A549 (cell line): ENCODE measurements at regions not wholly inside any gene's neighbourhood (a gene's known extent, or its start where the extent isn't known, plus 50 kb on each side); places are given as distances from the start of the nearest gene placed in this dataset.

ENCODE experiments used
- BCL3 ChIP-seq: fragments of >200 bp; sonication (Bioruptor Twin); formaldehyde crosslinking; IDR thresholded peaks from 3 replicates; pipeline ENCODE4 v1.6.1; 2016
- CBX8 ChIP-seq: fragments of 200-600 bp; sonication (generic); IDR thresholded peaks from 2 replicates; pipeline ENCODE4 v1.6.1; 2016
- CHD4 ChIP-seq: fragments of 200-600 bp; sonication (generic); IDR thresholded peaks from 2 replicates; pipeline ENCODE4 v1.6.1; 2016; ENCODE audit warnings: antibody characterized with exemption, mild to moderate bottlenecking, borderline replicate concordance
- CTCF ChIP-seq: fragments of >200 bp; sonication (Bioruptor Twin); formaldehyde crosslinking; IDR thresholded peaks from 3 replicates; pipeline ENCODE4 v1.5.1; 2016
- EP300 ChIP-seq, 2 experiments: fragments of >200 bp; sonication (Bioruptor Twin); formaldehyde crosslinking; IDR thresholded peaks; 2 replicates in 1 of 2; 3 replicates in 1 of 2; pipeline ENCODE4 v1.6.1; 2016 to 2017
- MAX ChIP-seq: IDR thresholded peaks from 2 replicates; pipeline ENCODE4 v1.6.1; 2012
- MYC ChIP-seq: IDR thresholded peaks from 2 replicates; pipeline ENCODE4 v1.6.1; 2012; ENCODE audit warnings: mild to moderate bottlenecking, inconsistent platforms, low read length, improper control_type of control experiment, borderline replicate concordance
- RAD21 ChIP-seq, 2 experiments: fragments of >200 bp in 1 of 2; sonication (Bioruptor Twin) in 1 of 2; formaldehyde crosslinking in 1 of 2; IDR thresholded peaks in 1 of 2; conservative IDR thresholded peaks in 1 of 2; 2 replicates in 1 of 2; 3 replicates in 1 of 2; pipeline ENCODE4 v1.6.1; 2012 to 2018; ENCODE audit warnings: inconsistent platforms in 1 of 2
- REST ChIP-seq: fragments of 200-600 bp; sonication (generic); IDR thresholded peaks from 2 replicates; pipeline ENCODE4 v1.6.1; 2016; ENCODE audit warnings: antibody characterized with exemption, mild to moderate bottlenecking, moderate library complexity
- RFX5 ChIP-seq: fragments of 450-650 bp; IDR thresholded peaks from 2 replicates; pipeline ENCODE4 v1.7.1; 2014; ENCODE audit warnings: antibody characterized with exemption, mild to moderate bottlenecking, moderate library complexity
- USF2 ChIP-seq: fragments of 450-650 bp; IDR thresholded peaks from 2 replicates; pipeline ENCODE4 v1.6.1; 2014; ENCODE audit warnings: antibody characterized with exemption
- ZFP36 ChIP-seq: fragments of 450-650 bp; IDR thresholded peaks from 2 replicates; pipeline ENCODE4 v1.6.1; 2014; ENCODE audit warnings: borderline replicate concordance; ENCODE audit not compliant: partially characterized antibody

GRCh38 chr5:106986006-106986405 lies 684.7 kb downstream of the EFNA5 start:
- TF ChIP-seq CTCF = no peak
- no peak for TF ChIP-seq MAX
- TF ChIP-seq RFX5 = no peak
- TF ChIP-seq EP300 (IDR thresholded peaks at IDR 0.05) = no peak
- no peak for TF ChIP-seq RAD21 (conservative IDR thresholded peaks at IDR 0.05 in 1 of 2, IDR thresholded peaks at IDR 0.05 in 1 of 2)
- TF ChIP-seq MYC = no peak
- no peak for TF ChIP-seq REST
- no peak for TF ChIP-seq BCL3
- TF ChIP-seq ZFP36 = no peak
- TF ChIP-seq USF2 = no peak
- TF ChIP-seq CHD4 = no peak
- no peak for TF ChIP-seq CBX8
